ENCODE measurements at regions not wholly inside any gene's neighbourhood (a gene's known extent, or its start where the extent isn't known, plus 50 kb on each side); places are given as distances from the start of the nearest gene placed in this dataset.
A peak's percentile ranks its signal among the peaks of the same experiment; 100 is the strongest.

GRCh38 chr2:136243638-136244535 lies 125.9 kb upstream of the CXCR4 start:
- no peak for ATAC-seq
- in situ Hi-C loops (cut with MboI; ENCODE audit: low sequenced_read_pairs in 4 of 4): no loop called here
- H3K27me3 ChIP-seq: no peaks in the 10 kb centered on the region

GRCh38 chr2:136242687-136243277 lies 124.8 kb upstream of the CXCR4 start:
- TF ChIP-seq, protein P1, sequence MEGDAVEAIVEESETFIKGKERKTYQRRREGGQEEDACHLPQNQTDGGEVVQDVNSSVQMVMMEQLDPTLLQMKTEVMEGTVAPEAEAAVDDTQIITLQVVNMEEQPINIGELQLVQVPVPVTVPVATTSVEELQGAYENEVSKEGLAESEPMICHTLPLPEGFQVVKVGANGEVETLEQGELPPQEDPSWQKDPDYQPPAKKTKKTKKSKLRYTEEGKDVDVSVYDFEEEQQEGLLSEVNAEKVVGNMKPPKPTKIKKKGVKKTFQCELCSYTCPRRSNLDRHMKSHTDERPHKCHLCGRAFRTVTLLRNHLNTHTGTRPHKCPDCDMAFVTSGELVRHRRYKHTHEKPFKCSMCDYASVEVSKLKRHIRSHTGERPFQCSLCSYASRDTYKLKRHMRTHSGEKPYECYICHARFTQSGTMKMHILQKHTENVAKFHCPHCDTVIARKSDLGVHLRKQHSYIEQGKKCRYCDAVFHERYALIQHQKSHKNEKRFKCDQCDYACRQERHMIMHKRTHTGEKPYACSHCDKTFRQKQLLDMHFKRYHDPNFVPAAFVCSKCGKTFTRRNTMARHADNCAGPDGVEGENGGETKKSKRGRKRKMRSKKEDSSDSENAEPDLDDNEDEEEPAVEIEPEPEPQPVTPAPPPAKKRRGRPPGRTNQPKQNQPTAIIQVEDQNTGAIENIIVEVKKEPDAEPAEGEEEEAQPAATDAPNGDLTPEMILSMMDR (IDR thresholded peaks at IDR 0.05 in 4 of 5, conservative IDR thresholded peaks at IDR 0.05 in 1 of 5): no peak
- no peak for TF ChIP-seq POLR2A (IDR thresholded peaks at IDR 0.05)
- H3K4me1 ChIP-seq: peaks cover 0 to 14% of the 10 kb centered on the region in 2 donors
- intact Hi-C loops (cut with DNase I; ENCODE audit: low total_unique reads): no loop called here
- H3K27me3 ChIP-seq: no peaks in the 10 kb centered on the region
- ATAC-seq (no peak), DNase-seq (no peak)
- no peaks in the 10 kb centered on the region for H3K9me3 ChIP-seq
- H3K4me3 ChIP-seq: no peak overlapping the region
- in situ Hi-C loops (cut with MboI; ENCODE audit: low sequenced_read_pairs in 4 of 4): no loop called here
- H3K27ac ChIP-seq: no peak overlapping the region
- no peaks in the 10 kb centered on the region for H3K36me3 ChIP-seq

More at GRCh38 chr2:136243638-136244535, 125.9 kb upstream of the CXCR4 start:
- Histone ChIP-seq H3K27ac (no peak overlapping the region), H3K4me3 (no peak overlapping the region), H3K36me3 (no peaks in the 10 kb centered on the region), H3K4me1 (peaks cover 0 to 15% of the 10 kb centered on the region in 2 donors), H3K9me3 (no peaks in the 10 kb centered on the region)
- TF ChIP-seq POLR2A (IDR thresholded peaks at IDR 0.05): no peak
- TF ChIP-seq, protein P1 (IDR thresholded peaks at IDR 0.05 in 4 of 5, conservative IDR thresholded peaks at IDR 0.05 in 1 of 5): no peak
- intact Hi-C loops (cut with DNase I; ENCODE audit: low total_unique reads): no loop called here
- no peak for DNase-seq

DNA sequence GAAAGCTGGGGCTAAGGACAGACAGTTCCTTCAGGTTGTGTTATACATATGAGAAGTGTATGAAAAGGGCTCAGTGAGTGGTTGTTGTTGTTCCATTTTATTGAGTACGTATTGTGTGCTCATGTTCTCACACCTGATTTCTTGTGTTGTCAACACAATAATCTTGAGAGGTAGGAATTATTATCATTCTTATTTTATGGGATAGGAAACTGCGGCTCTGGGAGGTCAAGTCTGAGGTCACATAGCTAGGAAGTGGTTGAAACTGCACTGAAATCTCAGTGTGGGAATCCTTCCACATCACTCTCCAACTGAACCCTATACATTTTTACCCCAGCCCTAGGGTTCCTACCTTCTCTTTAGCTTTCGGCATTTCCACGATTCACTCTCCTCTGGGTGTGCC lies 124.2 kb upstream of the CXCR4 start:
- no peak overlapping the region for H3K4me3 ChIP-seq
- ATAC-seq (no peak), DNase-seq (no peak)
- TF ChIP-seq, protein P1 (IDR thresholded peaks at IDR 0.05 in 4 of 5, conservative IDR thresholded peaks at IDR 0.05 in 1 of 5): no peak
- TF ChIP-seq POLR2A (IDR thresholded peaks at IDR 0.05): no peak
- in situ Hi-C loops (cut with MboI; ENCODE audit: low sequenced_read_pairs in 4 of 4): no loop called here
- no peaks in the 10 kb centered on the region for H3K9me3 ChIP-seq
- H3K27ac ChIP-seq: no peak overlapping the region
- peaks cover 0 to 10% of the 10 kb centered on the region in 2 donors for H3K4me1 ChIP-seq
- no peaks in the 10 kb centered on the region for H3K27me3 ChIP-seq
- H3K36me3 ChIP-seq: no peaks in the 10 kb centered on the region
- intact Hi-C loops (cut with DNase I; ENCODE audit: low total_unique reads): no loop called here

DNA sequence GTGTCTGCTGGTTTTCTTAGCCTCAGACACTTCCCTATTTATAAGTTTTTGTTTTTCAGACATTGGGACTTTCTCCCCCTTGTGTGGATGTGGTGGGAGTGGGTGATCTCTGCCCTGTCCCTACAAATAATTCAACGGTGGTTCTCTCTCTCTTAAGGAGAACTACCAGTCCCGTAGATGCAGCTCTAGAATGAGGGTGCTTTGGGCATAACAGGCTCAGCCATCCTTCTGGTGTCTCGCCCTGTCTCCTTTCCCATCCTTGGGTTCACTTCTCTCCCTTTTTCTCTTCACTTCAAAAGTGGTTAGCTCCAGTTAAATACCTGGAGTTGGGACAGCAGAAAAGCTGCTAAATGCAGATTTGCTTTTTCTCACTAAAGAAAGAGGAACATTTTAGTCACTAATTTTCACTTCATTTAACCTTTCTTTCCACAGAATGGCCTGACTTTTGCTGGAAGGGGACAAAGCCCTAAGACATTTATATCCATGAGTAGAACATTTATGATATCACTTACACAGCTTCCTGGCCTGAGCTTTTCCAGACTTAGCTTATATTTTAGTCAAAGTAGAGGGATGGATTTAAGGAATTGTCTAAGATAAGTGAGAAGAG lies 121.2 kb upstream of the CXCR4 start:
- intact Hi-C loops (cut with DNase I; ENCODE audit: low total_unique reads): loop anchor here (10.0 kb wide), 1 partner anchor 224 kb away; no protein-coding TSS in a partner anchor
- Histone ChIP-seq H3K36me3 (no peaks in the 10 kb centered on the region), H3K4me1 (peaks cover 0 to 10% of the 10 kb centered on the region in 2 donors), H3K27me3 (no peaks in the 10 kb centered on the region), H3K27ac (peak overlapping the region; percentile 59 to 68 (median 65)), H3K9me3 (no peaks in the 10 kb centered on the region), H3K4me3 (no peak overlapping the region)
- in situ Hi-C loops (cut with MboI; ENCODE audit: low sequenced_read_pairs in 4 of 4): no loop called here
- no peak for ATAC-seq
- DNase-seq: no peak
- peak in 1 of 2 donors; percentile 26 for TF ChIP-seq POLR2A (IDR thresholded peaks at IDR 0.05)
- TF ChIP-seq, protein P1 (IDR thresholded peaks at IDR 0.05 in 4 of 5, conservative IDR thresholded peaks at IDR 0.05 in 1 of 5): no peak
